ENCODE measurements at regions not wholly inside any gene's neighbourhood (a gene's known extent, or its start where the extent isn't known, plus 50 kb on each side); places are given as distances from the start of the nearest gene placed in this dataset.
"Not testable (repeated sequence)": the region's sequence is repeated elsewhere in the genome, so short reads cannot be mapped to it uniquely, and the experiment has no call there.

DNA sequence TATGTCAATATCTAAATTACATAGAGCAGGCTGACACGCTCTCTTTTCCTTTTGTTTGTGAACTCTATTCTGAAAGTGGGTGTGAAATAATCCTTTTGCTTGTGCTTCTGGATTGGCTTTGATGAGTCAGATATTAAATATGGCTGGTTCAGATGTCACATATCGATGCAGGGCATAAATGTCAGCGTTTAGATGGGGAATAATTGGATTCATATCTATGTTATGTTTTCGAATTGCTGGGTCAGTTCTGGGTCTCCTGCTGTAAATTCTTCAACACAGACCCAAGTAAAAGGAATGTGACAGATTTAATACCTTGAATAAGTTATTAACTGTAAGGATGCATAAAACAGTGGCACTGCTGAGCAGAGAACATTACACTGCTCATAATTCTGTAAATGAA is 118.7 kb upstream of the SNX2 start:
- DNase-seq (ENCODE audit: low read depth) = no peak
- H3K4me3 ChIP-seq (ENCODE audit: low read depth, low read length) = no peak overlapping the region
- TF ChIP-seq, protein P1, sequence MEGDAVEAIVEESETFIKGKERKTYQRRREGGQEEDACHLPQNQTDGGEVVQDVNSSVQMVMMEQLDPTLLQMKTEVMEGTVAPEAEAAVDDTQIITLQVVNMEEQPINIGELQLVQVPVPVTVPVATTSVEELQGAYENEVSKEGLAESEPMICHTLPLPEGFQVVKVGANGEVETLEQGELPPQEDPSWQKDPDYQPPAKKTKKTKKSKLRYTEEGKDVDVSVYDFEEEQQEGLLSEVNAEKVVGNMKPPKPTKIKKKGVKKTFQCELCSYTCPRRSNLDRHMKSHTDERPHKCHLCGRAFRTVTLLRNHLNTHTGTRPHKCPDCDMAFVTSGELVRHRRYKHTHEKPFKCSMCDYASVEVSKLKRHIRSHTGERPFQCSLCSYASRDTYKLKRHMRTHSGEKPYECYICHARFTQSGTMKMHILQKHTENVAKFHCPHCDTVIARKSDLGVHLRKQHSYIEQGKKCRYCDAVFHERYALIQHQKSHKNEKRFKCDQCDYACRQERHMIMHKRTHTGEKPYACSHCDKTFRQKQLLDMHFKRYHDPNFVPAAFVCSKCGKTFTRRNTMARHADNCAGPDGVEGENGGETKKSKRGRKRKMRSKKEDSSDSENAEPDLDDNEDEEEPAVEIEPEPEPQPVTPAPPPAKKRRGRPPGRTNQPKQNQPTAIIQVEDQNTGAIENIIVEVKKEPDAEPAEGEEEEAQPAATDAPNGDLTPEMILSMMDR (IDR thresholded peaks at IDR 0.05; ENCODE audit: insufficient read depth, low read length) = no peak

DNA sequence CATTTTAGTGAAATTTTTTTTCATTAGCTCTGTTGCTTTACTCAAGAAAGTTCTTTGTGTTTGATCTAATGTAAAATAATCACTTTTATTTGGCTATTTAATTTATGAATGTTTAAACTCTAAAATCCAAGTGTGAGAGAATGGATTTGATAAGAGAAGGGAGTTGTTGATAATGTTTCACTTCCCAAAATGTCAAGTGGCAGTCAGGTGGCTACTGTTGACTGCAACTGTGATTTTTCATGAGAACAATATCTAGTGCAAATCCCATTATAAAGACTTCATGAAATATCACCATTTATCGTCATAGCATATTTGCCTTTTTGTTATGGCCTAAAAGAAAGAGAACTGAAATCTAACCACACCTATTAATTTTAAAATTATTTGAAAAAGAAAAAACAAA is 118.3 kb upstream of the SNX2 start:
- no peak overlapping the region for H3K4me3 ChIP-seq (ENCODE audit: low read depth, low read length)
- no peak for DNase-seq (ENCODE audit: low read depth)
- TF ChIP-seq, protein P1 (IDR thresholded peaks at IDR 0.05; ENCODE audit: insufficient read depth, low read length) = no peak

DNA sequence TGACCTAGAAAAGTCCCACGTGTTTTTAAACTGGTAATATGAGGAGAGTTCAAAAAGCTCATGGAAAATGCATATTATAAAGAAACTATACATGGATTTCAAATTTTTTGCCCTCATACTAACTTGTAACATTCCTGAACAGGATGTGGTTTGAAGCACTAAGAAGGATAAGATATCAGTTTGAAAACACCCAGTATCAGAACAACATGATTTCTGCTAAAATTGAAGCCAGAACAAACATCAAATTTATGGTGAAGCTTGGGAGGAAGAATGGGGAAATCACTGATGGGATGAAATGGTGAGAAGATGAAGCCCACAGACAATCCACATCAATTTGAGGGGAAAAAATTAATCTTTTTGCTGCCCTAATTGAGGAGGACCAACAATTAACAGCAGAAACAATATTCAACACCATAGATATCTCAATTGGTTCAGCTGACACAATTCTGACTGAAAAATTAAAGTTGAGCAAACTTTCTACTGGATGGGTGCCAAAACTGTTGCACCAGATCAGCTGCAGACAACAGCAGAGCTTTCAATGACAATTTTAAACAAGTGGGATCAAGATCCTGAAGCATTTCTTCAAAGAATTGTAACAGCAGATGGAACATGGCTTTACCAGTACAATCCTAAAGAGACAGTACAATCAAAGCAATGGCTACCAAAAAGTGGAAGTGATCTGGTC is 113.2 kb upstream of the SNX2 start:
- no peak overlapping the region for H3K4me3 ChIP-seq (ENCODE audit: low read depth, low read length)
- TF ChIP-seq, protein P1 (IDR thresholded peaks at IDR 0.05; ENCODE audit: insufficient read depth, low read length) = no peak
- peak; percentile 71 for DNase-seq (ENCODE audit: low read depth)

DNA sequence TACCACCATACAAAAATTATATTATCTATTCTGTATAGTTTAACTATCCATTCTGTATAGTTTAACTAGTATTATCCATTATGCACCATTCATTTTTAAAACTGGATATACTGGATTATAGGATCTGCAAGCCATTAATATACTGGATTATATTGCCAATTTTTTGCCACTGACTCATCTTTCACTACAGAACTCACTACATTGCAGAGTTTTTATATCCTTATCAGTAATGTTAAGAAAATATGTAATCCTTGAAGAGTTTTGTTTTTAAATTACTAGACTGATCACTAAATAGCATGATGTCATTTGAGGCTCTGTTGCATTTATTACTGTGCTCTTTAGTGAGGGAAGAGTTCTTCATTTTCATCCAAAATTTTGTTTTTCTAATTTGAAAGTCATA is 109.8 kb upstream of the SNX2 start:
- TF ChIP-seq, protein P1 (IDR thresholded peaks at IDR 0.05; ENCODE audit: insufficient read depth, low read length) = no peak
- DNase-seq (ENCODE audit: low read depth) = peak; percentile 68

DNA sequence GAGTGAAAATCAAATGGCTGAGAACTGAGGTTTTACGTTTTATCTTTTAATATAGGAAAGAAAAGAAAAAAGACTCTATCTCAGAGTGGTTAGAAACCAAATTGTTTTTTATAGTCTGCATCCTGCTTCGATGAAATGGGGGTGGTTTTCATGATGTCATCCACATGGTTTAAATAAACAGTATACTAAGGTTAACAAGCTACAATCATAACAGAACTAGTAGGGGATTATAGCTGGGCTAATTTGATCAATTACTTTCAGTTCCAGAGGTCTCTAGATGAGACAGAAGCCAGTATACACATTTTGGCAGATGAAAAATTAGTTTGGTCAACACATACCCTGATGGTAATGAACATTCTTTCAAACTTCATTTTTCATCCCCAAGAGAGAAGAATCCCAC is 106.3 kb upstream of the SNX2 start:
- H3K4me3 ChIP-seq (ENCODE audit: low read depth, low read length) = no peak overlapping the region
- TF ChIP-seq, protein P1 (IDR thresholded peaks at IDR 0.05; ENCODE audit: insufficient read depth, low read length) = no peak
- DNase-seq (ENCODE audit: low read depth) = no peak

More for the DNA sequence above, 109.8 kb upstream of the SNX2 start:
- H3K4me3 ChIP-seq (ENCODE audit: low read depth, low read length) = no peak overlapping the region

DNA sequence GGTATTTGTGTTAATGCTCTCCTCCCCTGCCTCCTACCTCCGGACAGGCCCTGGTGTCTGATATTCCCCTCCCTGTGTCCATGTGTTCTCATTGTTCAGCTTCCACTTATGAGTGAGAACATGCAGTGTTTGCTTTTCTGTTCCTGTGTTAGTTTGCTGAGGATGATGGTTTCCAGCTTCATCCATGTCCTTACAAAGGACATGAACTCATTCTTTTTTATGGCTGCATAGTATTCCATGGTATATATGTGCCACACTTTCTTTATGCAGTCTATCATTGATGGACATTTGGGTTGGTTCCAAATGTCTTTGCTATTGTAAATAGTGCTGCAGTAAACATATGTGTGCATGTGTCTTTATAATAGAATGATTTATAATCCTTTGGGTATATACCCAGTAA is 105.2 kb upstream of the SNX2 start:
- DNase-seq (ENCODE audit: low read depth); H3K4me3 ChIP-seq (ENCODE audit: low read depth, low read length): not testable (repeated sequence)

DNA sequence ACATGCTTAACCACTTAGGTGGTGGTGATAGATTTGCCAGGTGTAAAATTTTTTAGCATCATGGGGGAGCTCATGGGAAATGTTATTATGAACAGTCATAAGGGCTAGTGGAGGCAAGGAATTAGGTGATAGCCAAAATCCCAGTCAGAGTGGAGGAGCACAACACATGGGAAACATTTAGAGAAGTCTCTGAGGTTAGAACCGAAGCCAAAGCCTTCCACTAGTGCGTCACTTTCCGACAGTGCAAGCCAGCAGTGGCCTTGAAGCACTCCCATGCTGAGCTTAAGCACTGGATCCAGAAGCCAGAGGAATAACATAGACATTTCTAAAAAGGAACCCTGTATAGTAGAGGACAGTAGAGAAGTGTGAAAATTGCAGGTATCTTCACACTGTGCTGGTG is 101.5 kb upstream of the SNX2 start:
- TF ChIP-seq, protein P1 (IDR thresholded peaks at IDR 0.05; ENCODE audit: insufficient read depth, low read length) = no peak
- peak; percentile 94 for DNase-seq (ENCODE audit: low read depth)
- no peak overlapping the region for H3K4me3 ChIP-seq (ENCODE audit: low read depth, low read length)

Measured in fibroblast of the aortic adventitia (primary cell).